SU-DHL-6 (cell line): ENCODE measurements at regions not wholly inside any gene's neighbourhood (a gene's known extent, or its start where the extent isn't known, plus 50 kb on each side); places are given as distances from the start of the nearest gene placed in this dataset.

Experiments used
- H2AFZ ChIP-seq: fragments of 200-600 bp; sonication (generic); 2 replicates; pipeline ENCODE4 v1.6.1; 2014; ENCODE audit warnings: low read depth, mild to moderate bottlenecking, moderate library complexity, mixed read lengths, antibody characterized with exemption, low read length; ENCODE audit not compliant: severe bottlenecking
- H3F3A ChIP-seq: fragments of 200-600 bp; shearing (Covaris generic); 2 replicates; pipeline ENCODE4 v1.6.0; 2016; ENCODE audit warnings: antibody characterized with exemption, mild to moderate bottlenecking; ENCODE audit not compliant: insufficient read depth
- H3K27ac ChIP-seq: fragments of 200-600 bp; sonication (generic); 2 replicates; pipeline ENCODE4 v1.5.1; 2016; ENCODE audit warnings: low read depth, mild to moderate bottlenecking, low read length, moderate library complexity, mixed read lengths
- H3K27me3 ChIP-seq: fragments of 200-600 bp; sonication (generic), shearing (Covaris generic); 2 replicates; pipeline ENCODE4 v1.6.0; 2014; ENCODE audit warnings: mild to moderate bottlenecking, low read length
- H3K36me3 ChIP-seq: fragments of 200-600 bp; sonication (generic); 2 replicates; pipeline ENCODE4 v1.6.1; 2014; ENCODE audit warnings: mild to moderate bottlenecking, low read length, mixed read lengths
- H3K4me2 ChIP-seq: fragments of 300-600, 200-600 bp; shearing (Covaris generic), sonication (generic); 2 replicates; pipeline ENCODE4 v1.6.0; 2014; ENCODE audit warnings: low read length, low read depth, mild to moderate bottlenecking; ENCODE audit not compliant: poor library complexity, severe bottlenecking
- H3K4me3 ChIP-seq: fragments of 200-600 bp; sonication (generic); 2 replicates; pipeline ENCODE4 v1.5.1; 2014; ENCODE audit warnings: antibody characterized with exemption, low read length, mild to moderate bottlenecking, mixed read lengths; ENCODE audit not compliant: insufficient read depth, poor library complexity, severe bottlenecking
- H3K79me2 ChIP-seq: fragments of 200-600 bp; sonication (generic); 2 replicates; pipeline ENCODE4 v1.6.1; 2014; ENCODE audit warnings: mild to moderate bottlenecking, low read length, moderate library complexity; ENCODE audit not compliant: insufficient read depth
- H3K9ac ChIP-seq: fragments of 200-600 bp; sonication (generic); 2 replicates; pipeline ENCODE4 v1.7.0; 2014; ENCODE audit warnings: mild to moderate bottlenecking, low read length
- H3K9me2 ChIP-seq: fragments of 200-600 bp; sonication (generic); replicated peaks from 2 replicates; pipeline ENCODE4 v1.6.1; 2014; ENCODE audit warnings: low read length; ENCODE audit not compliant: insufficient read depth
- H3K9me3 ChIP-seq: fragments of 200-600 bp; sonication (generic); 2 replicates; pipeline ENCODE4 v1.6.1; 2014; ENCODE audit warnings: low read length, mixed read lengths; ENCODE audit not compliant: insufficient read depth
- H4K20me1 ChIP-seq: fragments of 200-600 bp; sonication (generic); 2 replicates; pipeline ENCODE4 v1.6.1; 2014; ENCODE audit warnings: low read depth, mild to moderate bottlenecking, antibody characterized with exemption, low read length, moderate library complexity, mixed read lengths
- CTCF ChIP-seq: fragments of 200-600 bp; sonication (generic); IDR thresholded peaks from one replicate; pipeline ENCODE4 v1.5.1; 2017; ENCODE audit warnings: antibody characterized with exemption, mild to moderate bottlenecking, low read length, moderate library complexity; ENCODE audit not compliant: insufficient read depth, poor library complexity, severe bottlenecking
- EZH2phosphoT487 ChIP-seq: fragments of 200-600 bp; sonication (generic), shearing (Covaris generic); conservative IDR thresholded peaks from 2 replicates; pipeline ENCODE4 v1.6.1; 2018; ENCODE audit warnings: mild to moderate bottlenecking, antibody characterized with exemption, low read length, moderate library complexity, mixed read lengths

GRCh38 chr5:125227333-125228095 is 481.1 kb upstream of the ZNF608 start:
- no peak overlapping the region for H2AFZ ChIP-seq
- H3K9ac ChIP-seq = no peak overlapping the region
- no peaks in the 10 kb centered on the region for H3K9me2 ChIP-seq
- no peak overlapping the region for H3K4me2 ChIP-seq
- H3K9me3 ChIP-seq = no peaks in the 10 kb centered on the region
- no peak overlapping the region for H3K4me3 ChIP-seq
- no peaks in the 10 kb centered on the region for H3K79me2 ChIP-seq
- H3K36me3 ChIP-seq = 0 out of 2 replicates have a peak, but pooled peaks cover 2% of the 10 kb centered on the region
- H3K27ac ChIP-seq = no peak overlapping the region
- H3K27me3 ChIP-seq = no peaks in the 10 kb centered on the region
- H4K20me1 ChIP-seq = no peaks in the 10 kb centered on the region
- H3F3A ChIP-seq = no peaks in the 10 kb centered on the region
- no peak for TF ChIP-seq EZH2phosphoT487
- no peak for TF ChIP-seq CTCF

GRCh38 chr5:125228363-125229070 is 482.1 kb upstream of the ZNF608 start:
- Histone ChIP-seq H3F3A (no peaks in the 10 kb centered on the region), H3K4me2 (no peak overlapping the region), H3K79me2 (no peaks in the 10 kb centered on the region), H3K36me3 (0 out of 2 replicates have a peak, but pooled peaks cover 2% of the 10 kb centered on the region), H3K9me2 (0 out of 2 replicates have a peak, but pooled peaks cover 3% of the 10 kb centered on the region), H2AFZ (no peak overlapping the region), H3K9me3 (no peaks in the 10 kb centered on the region), H3K27ac (no peak overlapping the region), H4K20me1 (no peaks in the 10 kb centered on the region), H3K4me3 (no peak overlapping the region), H3K9ac (no peak overlapping the region), H3K27me3 (no peaks in the 10 kb centered on the region)
- TF ChIP-seq CTCF (no peak), EZH2phosphoT487 (no peak)

GRCh38 chr5:125229556-125229955 is 483.1 kb upstream of the ZNF608 start:
- H3K9me3 ChIP-seq = no peaks in the 10 kb centered on the region
- H3K4me3 ChIP-seq = no peak overlapping the region
- H3K79me2 ChIP-seq = no peaks in the 10 kb centered on the region
- TF ChIP-seq EZH2phosphoT487 = no peak
- no peak for TF ChIP-seq CTCF
- H3K9ac ChIP-seq = no peak overlapping the region
- H4K20me1 ChIP-seq = no peaks in the 10 kb centered on the region
- H3K36me3 ChIP-seq = no peaks in the 10 kb centered on the region
- H3K27me3 ChIP-seq = no peaks in the 10 kb centered on the region
- no peak overlapping the region for H3K27ac ChIP-seq
- 0 out of 2 replicates have a peak, but pooled peaks cover 3% of the 10 kb centered on the region for H3K9me2 ChIP-seq
- H3F3A ChIP-seq = no peaks in the 10 kb centered on the region
- H2AFZ ChIP-seq = no peak overlapping the region
- H3K4me2 ChIP-seq = no peak overlapping the region
